ENCODE measurements at regions not wholly inside any gene's neighbourhood (a gene's known extent, or its start where the extent isn't known, plus 50 kb on each side); places are given as distances from the start of the nearest gene placed in this dataset.

DNA sequence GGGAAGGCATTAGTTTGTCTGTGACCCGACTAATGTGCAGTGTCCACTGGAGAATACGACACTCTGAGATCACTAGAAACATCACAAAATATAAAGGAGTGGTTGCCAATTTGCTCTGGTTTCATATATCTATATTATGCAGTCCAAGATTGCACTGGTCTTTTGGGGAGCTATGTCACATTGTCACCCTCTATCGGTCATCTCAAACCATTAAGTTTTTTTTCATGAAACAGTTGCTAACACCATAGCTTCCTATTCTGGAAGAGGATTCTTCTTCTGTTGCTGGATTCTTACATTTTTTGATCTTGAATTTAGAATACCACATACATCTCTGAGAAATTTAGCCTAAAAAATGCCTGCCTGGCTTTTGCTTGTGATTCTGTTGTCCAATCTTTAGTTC, 168.6 kb downstream of the LACC1 start:
- TF ChIP-seq, protein P1, sequence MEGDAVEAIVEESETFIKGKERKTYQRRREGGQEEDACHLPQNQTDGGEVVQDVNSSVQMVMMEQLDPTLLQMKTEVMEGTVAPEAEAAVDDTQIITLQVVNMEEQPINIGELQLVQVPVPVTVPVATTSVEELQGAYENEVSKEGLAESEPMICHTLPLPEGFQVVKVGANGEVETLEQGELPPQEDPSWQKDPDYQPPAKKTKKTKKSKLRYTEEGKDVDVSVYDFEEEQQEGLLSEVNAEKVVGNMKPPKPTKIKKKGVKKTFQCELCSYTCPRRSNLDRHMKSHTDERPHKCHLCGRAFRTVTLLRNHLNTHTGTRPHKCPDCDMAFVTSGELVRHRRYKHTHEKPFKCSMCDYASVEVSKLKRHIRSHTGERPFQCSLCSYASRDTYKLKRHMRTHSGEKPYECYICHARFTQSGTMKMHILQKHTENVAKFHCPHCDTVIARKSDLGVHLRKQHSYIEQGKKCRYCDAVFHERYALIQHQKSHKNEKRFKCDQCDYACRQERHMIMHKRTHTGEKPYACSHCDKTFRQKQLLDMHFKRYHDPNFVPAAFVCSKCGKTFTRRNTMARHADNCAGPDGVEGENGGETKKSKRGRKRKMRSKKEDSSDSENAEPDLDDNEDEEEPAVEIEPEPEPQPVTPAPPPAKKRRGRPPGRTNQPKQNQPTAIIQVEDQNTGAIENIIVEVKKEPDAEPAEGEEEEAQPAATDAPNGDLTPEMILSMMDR (IDR thresholded peaks at IDR 0.05), result peak; percentile 55

DNA sequence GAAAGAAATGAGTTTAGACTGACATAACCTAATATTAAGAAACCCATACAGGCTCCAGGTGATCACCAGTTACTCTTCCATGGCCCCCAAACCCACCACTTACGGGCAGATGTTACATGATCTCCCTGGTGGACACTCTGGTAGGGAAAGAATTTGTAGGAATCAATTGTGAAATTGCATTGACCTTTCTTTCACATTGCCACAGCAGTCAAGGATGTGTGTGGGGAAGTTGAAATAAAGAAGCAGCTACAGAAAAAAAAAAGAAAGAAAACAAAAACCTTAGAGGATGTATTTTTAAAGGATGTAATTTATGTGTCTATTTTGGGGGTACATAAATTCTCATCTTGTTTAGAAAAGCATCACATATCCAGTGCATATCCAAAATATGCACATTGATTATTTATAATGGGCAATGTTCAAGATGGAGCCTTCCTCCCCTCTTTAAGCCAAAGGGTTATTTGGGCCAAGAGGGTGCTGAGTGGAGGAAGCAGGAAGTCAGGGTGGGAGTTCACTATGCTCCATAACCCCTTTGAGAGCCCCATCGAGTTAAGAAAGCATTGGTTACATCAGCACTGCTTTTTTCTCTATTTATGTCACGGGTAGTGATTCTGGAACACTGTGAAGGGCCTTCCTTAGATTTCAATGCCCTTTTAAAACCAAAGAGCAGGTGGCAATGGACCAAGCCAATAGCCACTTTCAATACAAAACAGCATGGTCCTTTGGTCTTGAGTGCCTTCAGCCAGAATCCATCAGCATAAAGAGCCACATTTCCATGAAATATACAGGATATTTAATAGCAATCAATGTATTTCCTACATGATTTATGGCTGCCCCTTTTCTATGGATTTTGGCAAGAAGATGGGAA, 169.6 kb downstream of the LACC1 start:
- TF ChIP-seq, protein P1 (IDR thresholded peaks at IDR 0.05), result no peak

DNA sequence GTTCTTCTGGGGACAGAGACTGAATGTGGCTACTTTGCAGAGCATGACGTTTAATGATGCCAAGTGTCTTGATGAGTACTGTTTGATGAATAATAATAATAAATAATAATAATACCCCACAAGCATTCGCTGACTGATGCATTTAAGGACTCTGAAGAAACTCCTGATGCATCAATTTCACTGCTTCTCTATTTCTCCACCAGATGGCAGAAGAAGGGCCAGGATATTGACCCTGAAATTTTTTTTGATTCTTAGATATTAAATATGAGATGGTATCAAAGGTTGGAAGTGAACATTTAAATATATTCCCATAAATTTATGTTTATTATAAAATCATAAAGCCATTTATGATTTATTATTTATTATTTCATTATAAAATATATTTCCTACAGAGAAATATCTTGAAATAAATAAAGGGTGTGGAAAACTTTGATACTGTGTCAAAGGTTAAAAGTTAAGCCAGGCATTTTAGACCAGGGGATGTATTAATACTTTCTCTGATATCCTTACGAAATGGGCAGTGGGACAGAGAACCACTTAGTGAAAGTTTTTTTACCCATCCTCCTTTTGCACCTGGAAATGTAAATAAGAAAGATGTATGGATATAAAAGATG, 170.9 kb downstream of the LACC1 start:
- TF ChIP-seq, protein P1 (IDR thresholded peaks at IDR 0.05), result peak; percentile 59

DNA sequence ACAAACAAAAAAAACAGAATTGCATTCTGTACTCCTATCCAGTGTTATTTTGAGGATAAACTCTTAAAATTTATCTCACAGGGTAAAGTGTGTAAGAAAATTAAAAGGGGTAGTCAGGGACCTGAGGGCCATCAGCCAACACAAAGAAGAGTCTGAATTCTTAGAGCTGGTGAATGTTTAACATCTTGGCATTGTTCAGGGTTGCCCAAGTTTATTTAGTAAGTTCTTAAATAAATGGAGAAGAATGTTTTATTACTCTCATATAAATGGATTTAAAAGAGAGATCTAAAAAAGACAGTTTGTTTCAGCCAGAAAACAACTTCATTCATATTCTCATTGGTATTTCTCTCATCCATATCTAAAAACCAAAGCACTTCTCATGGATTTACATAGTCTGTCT, 171.7 kb downstream of the LACC1 start:
- TF ChIP-seq, protein P1 (IDR thresholded peaks at IDR 0.05), result no peak

DNA sequence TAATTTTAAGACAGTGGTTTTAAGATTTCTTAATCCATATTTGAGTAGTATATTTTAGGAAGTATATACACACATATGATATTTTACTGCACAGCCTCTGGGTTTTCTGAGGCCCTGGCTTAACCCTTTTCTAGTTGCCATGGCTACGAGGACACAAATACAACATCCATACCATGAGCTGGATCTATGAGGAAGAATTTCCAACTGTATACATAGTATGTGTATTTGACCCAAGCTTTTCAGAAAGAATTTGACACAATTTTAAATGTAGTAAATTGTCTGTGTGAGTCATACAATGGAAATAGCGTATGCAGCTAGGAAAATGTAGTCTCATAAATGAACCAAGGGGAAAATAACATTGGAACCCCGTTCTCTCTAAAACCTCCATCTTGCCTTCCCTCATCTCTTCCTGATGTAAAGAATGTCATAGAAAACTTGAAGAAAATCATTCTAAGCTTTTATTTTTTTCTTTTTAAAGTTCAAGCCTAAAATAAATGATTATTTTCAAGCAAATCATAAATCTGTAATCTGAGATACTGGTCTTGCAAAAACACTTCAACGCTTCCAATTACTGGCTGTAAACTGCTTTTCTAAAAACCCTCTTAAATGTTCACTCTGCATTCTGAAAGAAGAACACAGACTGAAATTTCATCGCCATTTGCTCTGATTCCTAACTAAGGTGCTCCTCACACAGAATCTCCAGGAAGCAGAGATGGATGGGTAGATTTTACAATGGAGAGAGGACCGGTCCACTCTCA, 172.4 kb downstream of the LACC1 start:
- TF ChIP-seq, protein P1 (IDR thresholded peaks at IDR 0.05), result no peak

DNA sequence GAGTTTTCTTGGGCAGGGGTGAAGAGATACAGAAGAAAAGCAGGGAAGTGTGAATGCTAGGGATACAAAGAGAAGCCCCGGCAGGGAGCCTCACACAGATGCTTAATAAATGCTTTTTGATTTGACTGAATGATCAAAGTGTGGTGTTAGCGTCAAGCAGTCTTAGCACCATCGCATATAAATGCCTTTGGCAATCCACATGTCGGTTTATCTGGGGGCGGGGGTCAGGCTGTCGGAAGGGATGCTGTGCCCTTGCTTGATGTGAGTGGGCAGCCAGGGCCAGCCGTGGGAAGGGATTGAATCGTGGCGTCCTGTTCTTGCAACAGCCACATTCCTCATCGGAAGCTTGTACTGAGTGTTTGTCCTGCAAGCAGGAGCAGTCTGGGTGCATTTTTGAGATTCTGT, 173.1 kb downstream of the LACC1 start:
- TF ChIP-seq, protein P1 (IDR thresholded peaks at IDR 0.05), result no peak

DNA sequence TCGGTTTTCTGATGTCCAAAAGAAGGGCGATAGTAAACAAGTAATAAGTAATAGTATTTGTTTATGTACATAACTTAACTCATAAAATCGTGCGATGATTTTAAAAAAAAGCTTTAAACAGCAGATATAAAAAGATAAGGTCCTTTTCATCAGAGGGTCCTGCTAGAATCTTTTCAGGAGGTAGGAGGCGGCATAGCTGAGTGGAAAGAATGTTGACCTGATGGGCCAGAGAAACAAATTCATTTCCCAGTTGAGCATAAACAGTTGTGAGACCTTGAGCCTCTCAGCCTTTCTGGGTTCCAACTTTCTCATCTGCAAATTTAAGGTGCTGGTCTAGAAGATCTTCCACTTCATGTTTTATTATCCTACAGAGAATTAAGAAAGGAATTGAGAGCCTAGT, 173.5 kb downstream of the LACC1 start:
- TF ChIP-seq, protein P1 (IDR thresholded peaks at IDR 0.05), result no peak

All from LNCAP (cell line).